Activated B cell treated with CpG ODN at 0.5 μM for 24 hours (primary cell): ENCODE measurements at regions not wholly inside any gene's neighbourhood (a gene's known extent, or its start where the extent isn't known, plus 50 kb on each side); places are given as distances from the start of the nearest gene placed in this dataset.

Experiments
- ATAC-seq: fragments of 200-7000 bp; cut with Tn5 transposase; one replicate; pipeline ENCODE4 v1.10.0; 2021; ENCODE audit warnings: low read depth, mild to moderate bottlenecking, moderate library complexity
- CTCF ChIA-PET: fragments of 350-600 bp; sonication (Branson Sonifier 250); formaldehyde crosslinking; loops from one replicate; lab custom pipeline; 2021; ENCODE audit warnings: antibody characterized with exemption; lab: Charles Lee
- POLR2A ChIA-PET: fragments of 350-600 bp; sonication (Branson Sonifier 250); formaldehyde crosslinking; loops from one replicate; lab custom pipeline; 2021; ENCODE audit warnings: antibody characterized with exemption; lab: Charles Lee
- DNase-seq: peaks from one replicate; pipeline ENCODE4 v3.0.0; 2022
- H3K27ac Mint-ChIP-seq: one replicate; pipeline ENCODE4 v1.8.0; 2020; ENCODE audit warnings: mixed read lengths
- H3K27me3 Mint-ChIP-seq: one replicate; pipeline ENCODE4 v1.8.0; 2021; ENCODE audit warnings: mixed read lengths
- H3K36me3 Mint-ChIP-seq: one replicate; pipeline ENCODE4 v1.8.0; 2021; ENCODE audit warnings: low read depth, mixed read lengths
- H3K4me1 Mint-ChIP-seq: one replicate; pipeline ENCODE4 v1.8.0; 2021; ENCODE audit warnings: mixed read lengths
- H3K4me3 Mint-ChIP-seq: one replicate; pipeline ENCODE4 v1.8.0; 2020; ENCODE audit warnings: mild to moderate bottlenecking, mixed read lengths
- H3K9me3 Mint-ChIP-seq: one replicate; pipeline ENCODE4 v1.8.0; 2020; ENCODE audit warnings: mixed read lengths
- intact Hi-C: fragments of 100-400 bp; cut with micrococcal nuclease; formaldehyde crosslinking; loops from one replicate; pipeline ENCODE4 v1.15.1; 2024
- TF ChIP-seq, protein P1 (sequence below): fragments of 200-600 bp; IDR thresholded peaks from one replicate; pipeline ENCODE4 v1.8.0; 2022; ENCODE audit warnings: antibody characterized with exemption, mild to moderate bottlenecking

DNA sequence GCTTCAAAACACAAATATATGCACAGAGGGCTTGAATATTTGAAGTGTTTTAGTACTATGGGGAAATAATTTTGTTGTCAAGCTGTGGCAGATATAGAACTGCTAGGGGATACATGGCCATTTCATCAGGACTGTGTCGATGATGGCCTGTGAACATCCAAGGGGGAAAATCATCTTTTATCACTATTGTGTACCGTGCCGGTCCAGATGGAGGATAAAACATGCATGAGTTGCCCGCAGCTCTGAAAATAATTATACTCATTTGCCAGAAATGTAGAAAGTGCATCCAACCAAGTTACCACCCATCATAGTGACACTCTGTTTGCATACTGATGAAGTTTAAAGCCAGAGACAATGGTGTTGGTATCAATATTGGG lies 405.9 kb downstream of the ZSWIM6 start:
- no peak overlapping the region for H3K27ac Mint-ChIP-seq
- TF ChIP-seq, protein P1, sequence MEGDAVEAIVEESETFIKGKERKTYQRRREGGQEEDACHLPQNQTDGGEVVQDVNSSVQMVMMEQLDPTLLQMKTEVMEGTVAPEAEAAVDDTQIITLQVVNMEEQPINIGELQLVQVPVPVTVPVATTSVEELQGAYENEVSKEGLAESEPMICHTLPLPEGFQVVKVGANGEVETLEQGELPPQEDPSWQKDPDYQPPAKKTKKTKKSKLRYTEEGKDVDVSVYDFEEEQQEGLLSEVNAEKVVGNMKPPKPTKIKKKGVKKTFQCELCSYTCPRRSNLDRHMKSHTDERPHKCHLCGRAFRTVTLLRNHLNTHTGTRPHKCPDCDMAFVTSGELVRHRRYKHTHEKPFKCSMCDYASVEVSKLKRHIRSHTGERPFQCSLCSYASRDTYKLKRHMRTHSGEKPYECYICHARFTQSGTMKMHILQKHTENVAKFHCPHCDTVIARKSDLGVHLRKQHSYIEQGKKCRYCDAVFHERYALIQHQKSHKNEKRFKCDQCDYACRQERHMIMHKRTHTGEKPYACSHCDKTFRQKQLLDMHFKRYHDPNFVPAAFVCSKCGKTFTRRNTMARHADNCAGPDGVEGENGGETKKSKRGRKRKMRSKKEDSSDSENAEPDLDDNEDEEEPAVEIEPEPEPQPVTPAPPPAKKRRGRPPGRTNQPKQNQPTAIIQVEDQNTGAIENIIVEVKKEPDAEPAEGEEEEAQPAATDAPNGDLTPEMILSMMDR: no peak
- no peak overlapping the region for H3K4me3 Mint-ChIP-seq
- ChIA-PET CTCF (no interaction called here), POLR2A (no interaction called here)
- no peaks in the 10 kb centered on the region for H3K27me3 Mint-ChIP-seq
- no peaks in the 10 kb centered on the region for H3K4me1 Mint-ChIP-seq
- no peak for DNase-seq
- H3K9me3 Mint-ChIP-seq: no peaks in the 10 kb centered on the region
- H3K36me3 Mint-ChIP-seq: no peaks in the 10 kb centered on the region
- intact Hi-C loops: no loop called here
- ATAC-seq: no peak

DNA sequence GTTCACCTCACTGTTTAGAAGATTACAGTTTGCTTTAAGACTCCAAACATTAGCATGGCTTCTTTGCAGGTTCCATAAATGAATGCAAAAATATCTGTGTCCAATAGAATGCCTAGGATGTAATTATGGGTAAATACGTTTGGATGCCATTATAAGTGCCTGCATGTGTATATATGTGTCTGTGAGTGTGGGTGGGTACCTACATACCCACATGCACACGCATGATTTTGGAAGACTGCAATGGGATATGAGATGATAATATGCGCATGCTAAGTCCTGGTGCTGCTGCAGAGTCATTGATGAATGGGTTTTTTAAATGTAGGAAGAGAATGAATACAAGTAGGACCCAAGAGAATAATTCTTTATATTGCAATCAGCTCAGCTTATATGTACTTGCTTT lies 406.4 kb downstream of the ZSWIM6 start:
- intact Hi-C loops: no loop called here
- POLR2A ChIA-PET: no interaction called here
- no peak overlapping the region for H3K4me3 Mint-ChIP-seq
- CTCF ChIA-PET: no interaction called here
- no peaks in the 10 kb centered on the region for H3K9me3 Mint-ChIP-seq
- TF ChIP-seq, protein P1: no peak
- H3K27me3 Mint-ChIP-seq: no peaks in the 10 kb centered on the region
- no peak for DNase-seq
- ATAC-seq: no peak
- H3K36me3 Mint-ChIP-seq: no peaks in the 10 kb centered on the region
- H3K27ac Mint-ChIP-seq: no peak overlapping the region
- H3K4me1 Mint-ChIP-seq: no peaks in the 10 kb centered on the region

DNA sequence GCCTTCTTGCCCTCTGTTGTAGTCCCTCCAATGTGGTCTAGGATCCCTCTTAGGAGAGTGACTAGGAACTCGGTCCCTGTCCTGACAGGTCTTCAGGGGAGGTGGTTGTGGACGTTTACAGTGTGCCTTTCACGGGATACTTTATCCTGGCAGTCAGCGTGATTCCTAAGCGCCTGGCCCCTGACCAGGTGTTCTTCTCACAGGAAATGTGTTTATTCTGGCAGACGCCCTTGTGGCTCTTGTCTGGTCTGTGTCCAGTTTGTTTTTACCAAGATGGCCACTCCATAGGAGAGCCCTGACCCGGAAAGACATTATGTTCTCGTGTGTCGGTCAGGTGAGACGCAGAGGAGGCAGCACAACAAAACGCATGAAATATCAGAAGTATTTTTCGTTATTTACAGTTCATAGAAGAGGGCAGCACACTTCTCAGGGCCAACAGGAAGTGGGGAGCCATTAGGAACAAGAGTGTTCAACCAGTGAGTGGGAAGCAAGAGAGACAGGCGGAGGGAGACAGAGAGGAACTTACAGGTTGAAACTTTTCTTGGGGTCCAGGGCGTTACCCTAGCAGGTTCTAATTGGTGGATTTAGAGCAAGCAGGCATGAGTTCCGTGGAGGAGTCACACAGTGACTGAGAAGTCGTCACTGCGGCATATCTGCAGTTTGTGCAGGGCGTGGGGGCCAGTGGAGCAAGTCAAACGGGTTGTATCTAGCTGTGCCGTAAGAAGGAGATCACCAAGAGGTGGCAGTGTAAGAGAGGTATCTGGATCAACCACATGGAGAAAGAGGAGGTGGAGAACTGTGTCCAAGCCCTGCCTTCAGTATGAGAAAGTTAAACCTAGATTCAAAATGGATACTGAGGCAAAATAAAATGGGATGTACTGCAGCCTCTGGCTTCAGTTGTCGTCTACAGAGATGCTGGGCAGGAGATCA lies 412.9 kb downstream of the ZSWIM6 start:
- H3K4me1 Mint-ChIP-seq: no peaks in the 10 kb centered on the region
- DNase-seq (no peak), ATAC-seq (no peak)
- intact Hi-C loops: no loop called here
- H3K27me3 Mint-ChIP-seq: no peaks in the 10 kb centered on the region
- TF ChIP-seq, protein P1: no peak
- ChIA-PET POLR2A (no interaction called here), CTCF (no interaction called here)
- peaks cover 2% of the 10 kb centered on the region for H3K9me3 Mint-ChIP-seq
- H3K27ac Mint-ChIP-seq: no peak overlapping the region
- H3K36me3 Mint-ChIP-seq: no peaks in the 10 kb centered on the region
- no peak overlapping the region for H3K4me3 Mint-ChIP-seq

DNA sequence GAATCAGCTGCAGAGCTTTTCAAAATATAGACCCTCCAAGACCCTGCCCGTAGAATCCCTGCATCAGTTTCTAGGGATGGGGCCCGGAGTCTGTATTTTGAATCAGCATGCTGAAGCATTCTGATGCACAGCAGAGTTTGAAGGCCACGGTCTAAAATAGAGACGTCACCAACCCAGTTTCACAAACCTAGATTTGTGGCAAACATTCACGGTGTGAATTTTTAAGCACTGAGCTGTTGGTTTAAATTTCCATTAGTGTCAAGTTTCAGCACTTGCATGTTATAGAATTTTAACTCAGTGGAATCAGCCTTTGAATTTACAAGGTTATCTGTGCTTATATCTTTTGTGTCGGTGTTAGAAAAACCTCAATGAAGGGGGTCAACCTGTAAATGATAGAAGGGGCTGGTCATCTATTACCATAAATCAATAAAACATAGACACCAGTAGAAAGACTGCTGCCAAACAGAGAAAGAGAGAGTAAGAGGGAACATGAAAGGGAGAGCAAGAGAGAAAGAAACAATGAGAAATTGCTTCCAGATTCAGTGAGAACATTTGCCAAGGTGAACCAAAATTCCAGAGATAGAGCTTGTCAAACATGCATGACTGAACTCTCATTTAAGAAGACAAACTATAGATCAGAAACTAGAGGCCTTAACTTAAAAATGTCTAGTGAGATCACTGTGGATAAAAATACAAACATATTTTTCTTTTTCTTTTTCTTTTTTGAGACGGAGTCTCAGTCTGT lies 414.9 kb downstream of the ZSWIM6 start:
- no peak overlapping the region for H3K27ac Mint-ChIP-seq
- no peaks in the 10 kb centered on the region for H3K36me3 Mint-ChIP-seq
- TF ChIP-seq, protein P1: no peak
- intact Hi-C loops: no loop called here
- peaks cover 4% of the 10 kb centered on the region for H3K9me3 Mint-ChIP-seq
- no peaks in the 10 kb centered on the region for H3K27me3 Mint-ChIP-seq
- no peaks in the 10 kb centered on the region for H3K4me1 Mint-ChIP-seq
- DNase-seq (no peak), ATAC-seq (no peak)
- ChIA-PET CTCF (no interaction called here), POLR2A (no interaction called here)
- no peak overlapping the region for H3K4me3 Mint-ChIP-seq

DNA sequence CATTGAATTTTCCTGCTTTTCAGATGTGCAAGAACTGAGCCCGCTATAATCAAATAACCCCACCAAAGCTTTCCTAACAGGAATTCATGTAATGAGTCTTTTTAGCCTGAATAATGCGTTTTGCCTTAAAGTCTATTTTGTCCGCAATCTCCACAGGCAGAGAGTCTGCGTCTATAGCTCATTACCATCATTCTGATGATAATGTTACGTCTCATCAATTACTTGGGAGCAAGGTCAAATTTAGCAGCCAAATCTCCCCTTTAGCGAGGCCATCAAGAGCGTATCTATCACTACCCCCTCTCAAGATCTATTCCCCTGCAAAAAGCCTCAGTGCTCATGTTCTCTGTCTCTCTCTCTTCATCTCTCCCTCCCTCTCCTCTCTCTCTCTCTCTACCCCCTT lies 416.1 kb downstream of the ZSWIM6 start:
- no peak for ATAC-seq
- H3K4me1 Mint-ChIP-seq: no peaks in the 10 kb centered on the region
- intact Hi-C loops: no loop called here

More for the DNA sequence above, 416.1 kb downstream of the ZSWIM6 start:
- ChIA-PET CTCF (no interaction called here), POLR2A (no interaction called here)
- TF ChIP-seq, protein P1: no peak
- no peak for DNase-seq
- no peak overlapping the region for H3K27ac Mint-ChIP-seq
- no peak overlapping the region for H3K4me3 Mint-ChIP-seq
- H3K9me3 Mint-ChIP-seq: peaks cover 4% of the 10 kb centered on the region
- no peaks in the 10 kb centered on the region for H3K36me3 Mint-ChIP-seq
- H3K27me3 Mint-ChIP-seq: no peaks in the 10 kb centered on the region
